ENCODE measurements at regions not wholly inside any gene's neighbourhood (a gene's known extent, or its start where the extent isn't known, plus 50 kb on each side); places are given as distances from the start of the nearest gene placed in this dataset.

DNA sequence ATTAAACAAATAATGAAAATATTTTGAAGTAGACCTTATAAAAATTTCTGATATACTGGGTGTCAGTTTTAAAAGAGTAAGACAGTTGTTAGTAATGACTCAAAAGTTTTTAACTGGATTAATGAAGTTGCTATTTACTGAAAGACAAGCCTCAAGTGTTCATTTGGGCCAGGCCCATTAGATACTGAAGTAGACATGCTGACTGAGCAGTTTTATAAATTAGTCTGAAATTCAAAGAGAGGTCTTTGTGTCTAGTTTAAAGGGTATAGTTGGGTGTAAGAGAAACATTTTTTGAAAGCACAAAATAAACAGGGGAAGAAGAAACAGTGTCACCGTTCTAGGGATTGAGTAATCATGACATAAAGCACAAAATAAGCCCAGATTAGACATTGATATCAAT lies 1577.2 kb downstream of the AMY1C start:
- H3F3A ChIP-seq (ENCODE audit: low read depth): no peaks in the 10 kb centered on the region
- H3K36me3 ChIP-seq: no peaks in the 10 kb centered on the region
- DNase-seq (ENCODE audit: low spot score): no peak
- H3K9me3 ChIP-seq (ENCODE audit: low read depth): no peaks in the 10 kb centered on the region
- H2AFZ ChIP-seq (replicated peaks): no peak overlapping the region
- no peak overlapping the region for H3K27ac ChIP-seq
- no peak overlapping the region for H3K4me2 ChIP-seq
- H3K27ac Mint-ChIP-seq: no peak overlapping the region
- TF ChIP-seq EZH2 (IDR thresholded peaks at IDR 0.05): no peak
- TF ChIP-seq, protein P1, sequence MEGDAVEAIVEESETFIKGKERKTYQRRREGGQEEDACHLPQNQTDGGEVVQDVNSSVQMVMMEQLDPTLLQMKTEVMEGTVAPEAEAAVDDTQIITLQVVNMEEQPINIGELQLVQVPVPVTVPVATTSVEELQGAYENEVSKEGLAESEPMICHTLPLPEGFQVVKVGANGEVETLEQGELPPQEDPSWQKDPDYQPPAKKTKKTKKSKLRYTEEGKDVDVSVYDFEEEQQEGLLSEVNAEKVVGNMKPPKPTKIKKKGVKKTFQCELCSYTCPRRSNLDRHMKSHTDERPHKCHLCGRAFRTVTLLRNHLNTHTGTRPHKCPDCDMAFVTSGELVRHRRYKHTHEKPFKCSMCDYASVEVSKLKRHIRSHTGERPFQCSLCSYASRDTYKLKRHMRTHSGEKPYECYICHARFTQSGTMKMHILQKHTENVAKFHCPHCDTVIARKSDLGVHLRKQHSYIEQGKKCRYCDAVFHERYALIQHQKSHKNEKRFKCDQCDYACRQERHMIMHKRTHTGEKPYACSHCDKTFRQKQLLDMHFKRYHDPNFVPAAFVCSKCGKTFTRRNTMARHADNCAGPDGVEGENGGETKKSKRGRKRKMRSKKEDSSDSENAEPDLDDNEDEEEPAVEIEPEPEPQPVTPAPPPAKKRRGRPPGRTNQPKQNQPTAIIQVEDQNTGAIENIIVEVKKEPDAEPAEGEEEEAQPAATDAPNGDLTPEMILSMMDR (IDR thresholded peaks at IDR 0.05): no peak
- no peak for TF ChIP-seq EZH2phosphoT487 (IDR thresholded peaks at IDR 0.05)
- H3K27me3 Mint-ChIP-seq (ENCODE audit: insufficient read depth, low read depth): peaks cover 2% of the 10 kb centered on the region
- no peaks in the 10 kb centered on the region for H3K79me2 ChIP-seq (ENCODE audit: low read depth)
- no peak overlapping the region for H3K4me3 Mint-ChIP-seq
- no peaks in the 10 kb centered on the region for H4K20me1 ChIP-seq (ENCODE audit: low read depth)
- no peaks in the 10 kb centered on the region for H3K4me1 Mint-ChIP-seq
- H3K9ac ChIP-seq: no peak overlapping the region
- H3K9me3 Mint-ChIP-seq: no peaks in the 10 kb centered on the region
- H3K4me3 ChIP-seq: no peak overlapping the region
- H3K36me3 Mint-ChIP-seq: peaks cover 2% of the 10 kb centered on the region
- no peaks in the 10 kb centered on the region for H3K4me1 ChIP-seq
- H3K27me3 ChIP-seq: no peaks in the 10 kb centered on the region

DNA sequence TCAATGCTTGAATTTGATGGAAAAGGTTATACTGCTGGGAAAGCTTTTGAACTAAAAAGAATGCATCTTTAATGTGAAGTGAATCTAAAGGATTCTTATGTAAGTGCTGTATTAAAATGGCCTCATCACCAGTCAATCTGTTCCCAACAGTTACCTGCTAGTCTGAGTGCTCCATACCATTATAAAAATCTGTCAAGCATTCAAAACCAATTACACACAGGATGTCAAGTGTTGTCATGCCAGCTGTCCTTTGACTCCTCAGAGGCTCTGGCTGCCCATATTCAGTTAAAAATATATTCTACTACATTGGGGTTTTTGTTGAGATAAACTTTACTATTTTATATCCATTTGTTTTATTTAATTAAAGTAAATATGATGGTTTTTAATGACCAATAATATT lies 1587.7 kb downstream of the AMY1C start:
- Histone ChIP-seq H3K9me3 (ENCODE audit: low read depth) (no peaks in the 10 kb centered on the region), H3K4me2 (no peak overlapping the region), H3K4me1 (no peaks in the 10 kb centered on the region), H3K4me3 (no peak overlapping the region), H3K27ac (no peak overlapping the region), H3K36me3 (no peaks in the 10 kb centered on the region), H4K20me1 (ENCODE audit: low read depth) (no peaks in the 10 kb centered on the region), H3K9ac (no peak overlapping the region), H2AFZ (replicated peaks) (no peak overlapping the region), H3K79me2 (ENCODE audit: low read depth) (no peaks in the 10 kb centered on the region), H3F3A (ENCODE audit: low read depth) (no peaks in the 10 kb centered on the region), H3K27me3 (no peaks in the 10 kb centered on the region)
- no peaks in the 10 kb centered on the region for H3K27me3 Mint-ChIP-seq (ENCODE audit: insufficient read depth, low read depth)
- H3K27ac Mint-ChIP-seq: no peak overlapping the region
- no peaks in the 10 kb centered on the region for H3K36me3 Mint-ChIP-seq
- H3K9me3 Mint-ChIP-seq: no peaks in the 10 kb centered on the region
- TF ChIP-seq, protein P1 (IDR thresholded peaks at IDR 0.05): no peak
- TF ChIP-seq EZH2 (IDR thresholded peaks at IDR 0.05) (no peak), EZH2phosphoT487 (IDR thresholded peaks at IDR 0.05) (no peak)
- DNase-seq (ENCODE audit: low spot score): no peak
- H3K4me1 Mint-ChIP-seq: no peaks in the 10 kb centered on the region
- no peak overlapping the region for H3K4me3 Mint-ChIP-seq

DNA sequence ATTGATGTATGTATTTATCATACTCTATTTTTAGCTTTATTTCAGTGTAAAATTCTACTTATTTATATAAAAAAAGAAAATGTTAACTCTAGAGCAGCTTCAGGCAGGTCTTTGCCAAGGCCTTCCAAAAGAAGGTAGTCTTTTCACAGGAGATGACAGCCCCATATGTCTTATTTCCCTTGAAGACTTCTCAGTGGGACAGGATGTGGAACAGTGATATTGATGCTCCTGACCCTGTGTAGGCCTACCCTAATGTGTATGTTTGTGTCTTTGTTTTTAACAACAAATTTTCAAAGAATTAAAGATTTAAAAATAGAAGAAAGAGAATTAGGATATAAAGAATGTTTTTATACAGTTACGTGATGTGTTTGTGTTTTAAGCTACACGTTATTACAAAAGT lies 1593.6 kb downstream of the AMY1C start:
- no peaks in the 10 kb centered on the region for H3K36me3 ChIP-seq
- H3K79me2 ChIP-seq (ENCODE audit: low read depth): no peaks in the 10 kb centered on the region
- H3F3A ChIP-seq (ENCODE audit: low read depth): no peaks in the 10 kb centered on the region
- Mint-ChIP-seq H3K4me3 (no peak overlapping the region), H3K4me1 (no peaks in the 10 kb centered on the region), H3K9me3 (peaks cover 7% of the 10 kb centered on the region), H3K27ac (no peak overlapping the region), H3K36me3 (no peaks in the 10 kb centered on the region), H3K27me3 (ENCODE audit: insufficient read depth, low read depth) (peaks cover 2% of the 10 kb centered on the region)
- no peak overlapping the region for H3K4me2 ChIP-seq
- no peaks in the 10 kb centered on the region for H3K27me3 ChIP-seq
- no peak overlapping the region for H2AFZ ChIP-seq (replicated peaks)
- no peaks in the 10 kb centered on the region for H4K20me1 ChIP-seq (ENCODE audit: low read depth)
- H3K9ac ChIP-seq: no peak overlapping the region
- H3K4me1 ChIP-seq: no peaks in the 10 kb centered on the region
- no peak overlapping the region for H3K27ac ChIP-seq
- no peak for DNase-seq (ENCODE audit: low spot score)
- TF ChIP-seq EZH2 (IDR thresholded peaks at IDR 0.05): no peak
- TF ChIP-seq, protein P1 (IDR thresholded peaks at IDR 0.05): no peak
- TF ChIP-seq EZH2phosphoT487 (IDR thresholded peaks at IDR 0.05): no peak
- peaks cover 5% of the 10 kb centered on the region for H3K9me3 ChIP-seq (ENCODE audit: low read depth)
- no peak overlapping the region for H3K4me3 ChIP-seq

DNA sequence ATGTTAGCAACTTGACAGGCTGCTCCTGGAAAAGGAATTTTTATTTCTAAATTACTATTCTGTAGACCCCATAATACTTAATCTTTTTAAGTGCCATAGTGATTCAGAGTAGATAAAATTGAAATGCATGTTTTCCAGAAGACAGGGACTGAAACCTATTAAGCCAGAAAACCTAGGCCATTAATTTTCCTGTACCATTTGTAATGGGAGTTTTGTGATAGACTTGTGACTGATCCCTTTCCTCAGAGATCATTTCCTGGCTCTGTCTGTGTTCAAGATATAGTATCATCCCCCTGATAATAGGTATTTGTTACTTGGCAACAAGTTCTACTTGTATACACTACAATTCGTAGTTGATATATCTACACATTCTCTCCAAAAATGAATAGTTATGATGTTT lies 1609.8 kb downstream of the AMY1C start:
- H3K27ac Mint-ChIP-seq: no peak overlapping the region
- peaks cover 5% of the 10 kb centered on the region for H3K9me3 Mint-ChIP-seq
- no peak overlapping the region for H3K4me3 Mint-ChIP-seq

More for the DNA sequence above, 1609.8 kb downstream of the AMY1C start:
- no peak for DNase-seq (ENCODE audit: low spot score)
- Histone ChIP-seq H3K9ac (no peak overlapping the region), H3K9me3 (ENCODE audit: low read depth) (no peaks in the 10 kb centered on the region), H3K4me2 (no peak overlapping the region), H3F3A (ENCODE audit: low read depth) (no peaks in the 10 kb centered on the region), H3K4me3 (no peak overlapping the region), H3K36me3 (no peaks in the 10 kb centered on the region), H3K4me1 (no peaks in the 10 kb centered on the region), H3K27ac (no peak overlapping the region), H4K20me1 (ENCODE audit: low read depth) (no peaks in the 10 kb centered on the region), H3K27me3 (no peaks in the 10 kb centered on the region), H2AFZ (replicated peaks) (no peak overlapping the region), H3K79me2 (ENCODE audit: low read depth) (no peaks in the 10 kb centered on the region)
- Mint-ChIP-seq H3K27me3 (ENCODE audit: insufficient read depth, low read depth) (no peaks in the 10 kb centered on the region), H3K4me1 (no peaks in the 10 kb centered on the region), H3K36me3 (no peaks in the 10 kb centered on the region)
- TF ChIP-seq, protein P1 (IDR thresholded peaks at IDR 0.05): no peak
- TF ChIP-seq EZH2 (IDR thresholded peaks at IDR 0.05) (no peak), EZH2phosphoT487 (IDR thresholded peaks at IDR 0.05) (no peak)
